ENCODE measurements at regions not wholly inside any gene's neighbourhood (a gene's known extent, or its start where the extent isn't known, plus 50 kb on each side); places are given as distances from the start of the nearest gene placed in this dataset.
A peak's percentile ranks its signal among the peaks of the same experiment; 100 is the strongest.
"Not testable (repeated sequence)": the region's sequence is repeated elsewhere in the genome, so short reads cannot be mapped to it uniquely, and the experiment has no call there.

DNA sequence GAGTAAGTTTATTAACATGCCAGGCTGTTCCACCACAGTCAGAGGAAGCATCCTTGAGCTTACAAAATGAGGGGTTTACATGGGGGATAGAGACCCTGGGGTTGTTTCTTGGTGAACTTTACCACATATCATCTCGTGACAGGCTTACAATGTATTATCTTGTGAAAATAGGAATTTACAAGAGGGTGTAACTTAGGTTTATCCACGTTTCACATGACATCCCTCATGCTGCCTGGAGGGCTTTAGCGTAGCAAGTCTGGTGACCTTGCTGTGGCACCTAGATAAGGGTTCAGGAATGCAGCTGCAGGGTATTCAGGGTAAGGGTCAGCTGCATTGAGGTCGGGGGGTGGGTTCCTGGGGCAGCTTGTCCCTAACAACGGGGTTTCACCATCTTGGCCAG, 154.6 kb upstream of the ARG1 start:
- Mint-ChIP-seq H3K27me3 (ENCODE audit: insufficient read depth) (no peaks in the 10 kb centered on the region), H3K4me1 (ENCODE audit: low read depth) (peaks cover 41% of the 10 kb centered on the region), H3K27ac (no peak overlapping the region), H3K36me3 (ENCODE audit: low read depth) (peaks cover 19% of the 10 kb centered on the region), H3K4me3 (no peak overlapping the region), H3K9me3 (peaks cover 6% of the 10 kb centered on the region)
- no peak for DNase-seq (ENCODE audit: low spot score)
- intact Hi-C loops (cut with micrococcal nuclease): loop anchor here (2.0 kb wide), 1 partner anchor 32 kb away; no protein-coding TSS in a partner anchor

DNA sequence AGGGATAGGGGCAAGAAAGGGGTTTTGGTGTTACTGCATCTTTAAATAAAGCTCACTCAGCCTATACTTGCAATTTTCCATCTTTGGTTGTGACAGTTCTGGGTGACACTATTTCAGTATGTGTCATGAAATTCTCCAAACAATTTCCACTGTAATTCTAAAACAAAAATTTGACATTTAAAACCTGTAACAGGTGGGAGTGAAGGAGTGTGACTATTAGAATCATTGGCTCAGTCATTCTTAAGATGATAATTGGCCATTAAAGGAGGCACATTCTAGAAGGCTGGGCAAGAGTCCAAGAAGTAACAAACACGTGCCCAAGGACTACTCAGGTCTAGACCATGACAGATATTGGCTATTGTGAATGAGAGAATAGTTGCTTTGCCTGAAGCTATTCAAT, 153.3 kb upstream of the ARG1 start:
- DNase-seq (ENCODE audit: low spot score): no peak
- Mint-ChIP-seq H3K4me1 (ENCODE audit: low read depth) (peaks cover 41% of the 10 kb centered on the region), H3K36me3 (ENCODE audit: low read depth) (peaks cover 19% of the 10 kb centered on the region), H3K27ac (peak overlapping the region; percentile 94), H3K27me3 (ENCODE audit: insufficient read depth) (no peaks in the 10 kb centered on the region), H3K9me3 (peaks cover 6% of the 10 kb centered on the region), H3K4me3 (peak overlapping the region; percentile 16)
- intact Hi-C loops (cut with micrococcal nuclease): loop anchor here (1.0 to 2.0 kb wide), 3 partner anchors 18 to 149 kb away; no protein-coding TSS in a partner anchor

DNA sequence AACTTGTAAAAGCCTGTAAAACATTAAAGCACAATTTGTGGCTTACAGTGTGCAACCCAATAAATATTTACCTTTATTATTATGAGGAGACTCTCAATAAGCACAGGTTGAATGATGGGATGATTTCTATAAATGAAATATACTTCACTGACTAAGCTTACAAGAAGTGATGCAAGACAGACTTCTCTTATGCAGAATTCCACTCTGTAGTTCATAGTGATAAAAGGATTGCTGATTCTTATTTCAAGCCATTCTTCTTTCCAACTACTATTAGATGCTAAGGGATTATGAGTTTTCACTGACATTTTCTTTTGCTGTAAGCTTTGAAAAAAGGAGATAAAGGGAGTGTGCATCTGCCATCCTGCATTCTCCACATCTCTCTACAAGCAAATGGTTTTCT, 149.0 kb upstream of the ARG1 start:
- intact Hi-C loops (cut with micrococcal nuclease): no loop called here
- DNase-seq (ENCODE audit: low spot score): no peak
- H3K4me3 Mint-ChIP-seq: no peak overlapping the region
- peaks cover 36% of the 10 kb centered on the region for H3K4me1 Mint-ChIP-seq (ENCODE audit: low read depth)
- peaks cover 26% of the 10 kb centered on the region for H3K36me3 Mint-ChIP-seq (ENCODE audit: low read depth)
- peaks cover 6% of the 10 kb centered on the region for H3K9me3 Mint-ChIP-seq
- no peaks in the 10 kb centered on the region for H3K27me3 Mint-ChIP-seq (ENCODE audit: insufficient read depth)
- H3K27ac Mint-ChIP-seq: no peak overlapping the region

DNA sequence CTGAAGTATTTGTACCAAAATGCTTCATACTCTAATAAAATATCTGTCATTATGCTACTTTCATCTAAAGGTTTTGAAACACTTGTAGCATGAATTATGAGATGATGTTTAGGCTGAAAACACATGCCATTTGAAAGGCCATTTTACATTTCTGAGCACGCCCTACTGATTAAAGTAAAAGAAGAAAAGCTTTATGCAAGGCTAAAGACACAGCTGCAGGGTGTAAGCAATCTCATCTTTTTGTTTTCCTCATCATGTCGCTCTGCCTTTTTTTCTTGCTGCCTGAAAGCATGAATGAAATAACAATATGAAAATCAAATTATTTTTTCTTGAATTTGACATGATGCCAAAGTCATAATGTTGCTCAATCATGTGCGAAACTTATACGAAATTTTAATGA, 148.6 kb upstream of the ARG1 start:
- H3K27me3 Mint-ChIP-seq (ENCODE audit: insufficient read depth): no peaks in the 10 kb centered on the region
- peaks cover 23% of the 10 kb centered on the region for H3K36me3 Mint-ChIP-seq (ENCODE audit: low read depth)
- H3K9me3 Mint-ChIP-seq: peaks cover 4% of the 10 kb centered on the region
- no peak overlapping the region for H3K4me3 Mint-ChIP-seq
- no peak overlapping the region for H3K27ac Mint-ChIP-seq
- intact Hi-C loops (cut with micrococcal nuclease): no loop called here
- H3K4me1 Mint-ChIP-seq (ENCODE audit: low read depth): peaks cover 31% of the 10 kb centered on the region
- DNase-seq (ENCODE audit: low spot score): no peak

DNA sequence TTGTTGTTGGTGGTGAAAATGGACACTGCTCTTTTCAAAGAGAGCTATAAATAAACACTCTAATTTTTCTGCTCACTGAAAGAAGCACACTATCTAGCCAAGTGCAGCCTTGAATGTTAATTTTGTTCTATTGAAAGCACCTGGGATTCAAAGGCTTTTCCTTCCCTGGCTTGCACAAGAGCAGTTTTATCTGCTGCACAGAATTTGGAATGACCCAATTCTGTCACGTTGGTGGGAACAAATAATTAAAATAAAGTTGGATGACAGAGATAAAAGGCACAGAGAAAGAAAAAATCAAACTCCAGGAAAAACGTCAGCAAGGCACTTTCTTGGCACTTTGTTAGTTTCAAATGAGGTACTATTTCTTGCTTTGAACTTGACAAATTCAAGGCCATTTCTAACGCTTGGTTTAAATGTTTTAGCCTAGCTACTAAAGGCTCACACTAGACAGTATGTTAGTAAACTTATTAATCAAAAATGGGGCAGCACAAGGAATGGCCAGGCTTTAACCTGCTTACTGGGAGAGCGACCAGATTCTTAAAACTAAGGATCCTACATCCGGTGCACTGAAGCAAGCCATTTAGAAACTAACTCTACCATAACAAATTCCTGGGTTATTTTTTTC, 145.5 kb upstream of the ARG1 start:
- Mint-ChIP-seq H3K27ac (no peak overlapping the region), H3K27me3 (ENCODE audit: insufficient read depth) (no peaks in the 10 kb centered on the region), H3K4me1 (ENCODE audit: low read depth) (peaks cover 15% of the 10 kb centered on the region), H3K4me3 (no peak overlapping the region), H3K36me3 (ENCODE audit: low read depth) (peaks cover 10% of the 10 kb centered on the region), H3K9me3 (no peaks in the 10 kb centered on the region)
- intact Hi-C loops (cut with micrococcal nuclease): no loop called here
- DNase-seq (ENCODE audit: low spot score): no peak

DNA sequence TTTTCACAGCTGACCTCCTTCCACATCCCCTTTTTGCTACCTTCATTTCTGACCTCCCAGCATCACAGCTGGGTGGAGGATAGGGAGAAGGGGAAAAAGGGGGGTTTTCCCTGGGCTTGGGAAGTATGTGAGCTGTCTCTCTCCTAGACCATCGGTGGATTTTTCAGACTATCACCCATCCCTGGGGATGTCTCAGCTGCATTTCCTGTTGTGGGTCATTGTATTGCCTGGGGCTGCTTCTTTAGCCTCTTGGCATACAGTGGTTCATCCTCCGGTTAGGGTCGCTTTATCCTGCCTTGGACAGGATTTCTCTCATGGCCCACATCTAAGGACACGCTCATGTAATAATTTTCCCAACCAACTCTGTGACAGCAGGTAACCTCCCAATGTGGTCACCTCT, 142.5 kb upstream of the ARG1 start:
- Mint-ChIP-seq H3K4me1 (ENCODE audit: low read depth) (peaks cover 17% of the 10 kb centered on the region), H3K27ac (no peak overlapping the region), H3K4me3 (no peak overlapping the region), H3K36me3 (ENCODE audit: low read depth) (peaks cover 25% of the 10 kb centered on the region), H3K27me3 (ENCODE audit: insufficient read depth) (no peaks in the 10 kb centered on the region), H3K9me3 (peaks cover 8% of the 10 kb centered on the region)
- intact Hi-C loops (cut with micrococcal nuclease): no loop called here
- DNase-seq (ENCODE audit: low spot score): no peak

DNA sequence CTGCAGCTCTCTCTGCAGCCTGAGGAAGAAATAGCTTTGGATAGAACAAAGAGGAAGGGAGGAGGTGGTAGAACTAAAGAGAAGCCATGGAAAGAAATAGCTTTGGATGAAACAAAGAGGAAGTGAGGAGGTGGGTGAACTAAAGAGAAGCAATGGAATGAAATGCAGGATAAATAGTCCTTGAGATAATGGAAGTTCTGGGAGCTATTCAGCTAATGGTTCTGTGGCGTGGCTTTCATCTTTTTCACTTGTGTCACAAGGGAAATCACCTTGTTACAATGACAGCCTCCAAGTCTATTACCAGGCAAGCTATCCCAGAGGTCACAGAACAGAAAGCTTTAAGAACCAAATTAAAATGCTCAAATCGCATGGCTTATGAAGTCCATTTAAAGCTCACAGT, 141.3 kb upstream of the ARG1 start:
- H3K27me3 Mint-ChIP-seq (ENCODE audit: insufficient read depth): no peaks in the 10 kb centered on the region
- no peak overlapping the region for H3K4me3 Mint-ChIP-seq
- H3K9me3 Mint-ChIP-seq: peaks cover 20% of the 10 kb centered on the region
- intact Hi-C loops (cut with micrococcal nuclease): no loop called here
- peaks cover 17% of the 10 kb centered on the region for H3K4me1 Mint-ChIP-seq (ENCODE audit: low read depth)
- peaks cover 35% of the 10 kb centered on the region for H3K36me3 Mint-ChIP-seq (ENCODE audit: low read depth)
- no peak for DNase-seq (ENCODE audit: low spot score)
- no peak overlapping the region for H3K27ac Mint-ChIP-seq

DNA sequence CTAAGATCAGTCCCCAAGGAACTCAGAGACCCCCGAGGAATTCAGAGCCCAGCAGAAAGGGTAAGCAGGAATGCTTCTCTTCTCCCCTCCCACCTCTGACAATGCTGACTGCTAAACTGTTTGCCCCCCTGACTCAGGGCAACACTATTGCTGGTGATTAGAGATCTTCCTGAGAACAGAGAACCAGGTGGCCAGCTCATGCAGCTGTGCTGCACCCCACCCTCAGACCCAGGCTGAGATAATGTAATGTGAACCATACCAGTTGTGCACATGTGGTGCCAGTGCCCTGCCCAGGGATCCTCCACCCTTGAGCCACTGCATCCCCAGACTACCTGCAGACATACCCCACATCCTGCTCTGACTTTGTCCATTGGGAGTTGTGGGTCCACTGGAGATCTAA, 139.1 kb upstream of the ARG1 start:
- Mint-ChIP-seq H3K4me3 (no peak overlapping the region), H3K9me3 (peaks cover 40% of the 10 kb centered on the region), H3K27me3 (ENCODE audit: insufficient read depth) (no peaks in the 10 kb centered on the region), H3K36me3 (ENCODE audit: low read depth) (peaks cover 52% of the 10 kb centered on the region), H3K27ac (no peak overlapping the region), H3K4me1 (ENCODE audit: low read depth) (peaks cover 35% of the 10 kb centered on the region)
- intact Hi-C loops (cut with micrococcal nuclease): no loop called here
- DNase-seq (ENCODE audit: low spot score): no peak

DNA sequence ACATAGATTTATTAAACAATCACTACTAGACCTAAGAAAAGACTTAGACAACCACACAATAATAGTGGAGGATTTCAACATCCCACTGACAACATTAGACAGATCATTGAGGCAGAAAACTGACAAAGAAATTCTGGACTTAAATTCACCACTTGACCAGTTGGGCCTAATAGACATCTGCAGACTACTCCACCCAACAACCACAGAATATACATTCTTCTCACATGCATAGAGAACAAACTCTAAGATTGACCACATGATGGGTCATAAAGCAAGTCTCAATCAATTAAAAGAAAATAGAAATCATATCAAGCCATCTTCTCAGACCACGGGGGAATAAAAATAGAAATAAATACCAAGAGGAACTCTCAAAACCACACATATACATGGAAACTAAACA, 136.7 kb upstream of the ARG1 start:
- Mint-ChIP-seq H3K27ac (peak overlapping the region; percentile 37), H3K4me3 (no peak overlapping the region), H3K9me3 (peaks cover 45% of the 10 kb centered on the region), H3K36me3 (ENCODE audit: low read depth) (peaks cover 68% of the 10 kb centered on the region), H3K4me1 (ENCODE audit: low read depth) (peaks cover 46% of the 10 kb centered on the region), H3K27me3 (ENCODE audit: insufficient read depth) (no peaks in the 10 kb centered on the region)
- intact Hi-C loops (cut with micrococcal nuclease): no loop called here
- no peak for DNase-seq (ENCODE audit: low spot score)

DNA sequence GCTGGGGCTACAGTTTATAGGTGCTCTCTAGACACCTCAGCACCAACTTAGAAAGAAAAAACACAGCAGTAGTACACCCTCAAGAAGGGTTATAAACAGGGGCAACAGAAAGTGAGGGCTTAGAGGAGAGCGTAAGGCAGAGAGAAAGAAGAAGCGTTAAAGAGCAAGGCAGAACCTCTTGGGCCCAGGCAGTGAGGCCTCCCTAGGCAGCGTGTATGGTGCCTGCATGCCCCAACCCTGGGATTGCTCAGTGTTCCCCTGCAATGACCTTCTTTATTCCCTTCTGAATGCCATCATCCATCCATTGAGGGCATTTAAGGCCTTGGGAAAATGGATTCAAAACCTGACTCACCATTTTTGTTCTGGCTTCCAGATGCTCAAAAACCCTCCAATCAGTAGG, 130.0 kb upstream of the ARG1 start:
- Mint-ChIP-seq H3K27ac (peak overlapping the region; percentile 95), H3K9me3 (peaks cover 16% of the 10 kb centered on the region), H3K36me3 (ENCODE audit: low read depth) (peaks cover 36% of the 10 kb centered on the region), H3K4me1 (ENCODE audit: low read depth) (peaks cover 63% of the 10 kb centered on the region), H3K4me3 (peak overlapping the region; percentile 91), H3K27me3 (ENCODE audit: insufficient read depth) (no peaks in the 10 kb centered on the region)
- intact Hi-C loops (cut with micrococcal nuclease): loop anchor here (5.0 to 10.0 kb wide), 2 partner anchors 184 to 378 kb away; partner anchors contain the start of genes EPB41L2 and MED23
- DNase-seq (ENCODE audit: low spot score): no peak

DNA sequence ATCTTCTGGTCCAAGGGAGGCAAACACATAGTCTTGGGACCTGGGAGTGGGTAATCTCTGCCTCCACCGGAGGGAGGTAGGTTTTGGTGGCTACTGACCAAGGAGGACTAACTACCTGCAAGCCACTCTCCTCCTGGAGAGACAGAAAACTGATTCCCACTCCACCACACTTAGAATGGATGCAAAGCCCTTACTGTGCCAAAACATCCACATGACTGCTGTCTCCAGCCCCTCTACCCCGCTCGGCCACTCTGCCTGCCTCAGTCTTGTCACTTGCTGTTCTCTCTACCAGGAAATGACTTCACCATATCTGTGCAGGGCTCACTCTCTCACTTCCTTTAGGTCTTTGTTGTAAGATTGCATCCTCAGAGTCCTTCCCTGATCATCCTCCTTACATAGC, 129.5 kb upstream of the ARG1 start:
- Mint-ChIP-seq H3K9me3 (peaks cover 12% of the 10 kb centered on the region), H3K36me3 (ENCODE audit: low read depth) (peaks cover 33% of the 10 kb centered on the region), H3K4me3 (peak overlapping the region; percentile 91), H3K27ac (peak overlapping the region; percentile 95), H3K27me3 (ENCODE audit: insufficient read depth) (no peaks in the 10 kb centered on the region), H3K4me1 (ENCODE audit: low read depth) (peaks cover 60% of the 10 kb centered on the region)
- DNase-seq (ENCODE audit: low spot score): peak; percentile 24
- intact Hi-C loops (cut with micrococcal nuclease): loop anchor here (5.0 to 10.0 kb wide), 2 partner anchors 184 to 379 kb away; partner anchors contain the start of genes EPB41L2 and MED23

DNA sequence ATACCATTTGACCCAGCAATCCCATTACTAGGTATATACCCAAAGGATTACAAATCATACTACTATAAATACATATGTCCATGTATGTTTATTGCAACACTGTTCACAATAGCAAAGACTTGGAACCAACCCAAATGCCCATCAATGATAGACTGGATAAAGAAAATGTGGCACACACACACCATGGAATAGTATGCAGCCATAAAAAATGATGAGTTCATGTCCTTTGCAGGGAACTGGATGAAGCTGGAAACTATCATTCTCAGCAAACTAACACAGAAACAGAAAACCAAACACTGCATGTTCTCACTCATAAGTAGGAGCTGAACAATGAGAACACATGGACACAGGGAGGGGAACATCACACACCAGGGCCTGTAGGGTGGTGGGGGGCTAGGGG, 127.7 kb upstream of the ARG1 start:
- Mint-ChIP-seq H3K36me3 (ENCODE audit: low read depth) (peaks cover 14% of the 10 kb centered on the region), H3K4me1 (ENCODE audit: low read depth) (peaks cover 58% of the 10 kb centered on the region)
- not testable (repeated sequence) for H3K9me3 Mint-ChIP-seq; H3K27me3 Mint-ChIP-seq (ENCODE audit: insufficient read depth); DNase-seq (ENCODE audit: low spot score); H3K4me3 Mint-ChIP-seq; H3K27ac Mint-ChIP-seq
- intact Hi-C loops (cut with micrococcal nuclease): loop anchor here (10.0 kb wide), 1 partner anchor 381 kb away; the partner anchor contains the start of gene EPB41L2

DNA sequence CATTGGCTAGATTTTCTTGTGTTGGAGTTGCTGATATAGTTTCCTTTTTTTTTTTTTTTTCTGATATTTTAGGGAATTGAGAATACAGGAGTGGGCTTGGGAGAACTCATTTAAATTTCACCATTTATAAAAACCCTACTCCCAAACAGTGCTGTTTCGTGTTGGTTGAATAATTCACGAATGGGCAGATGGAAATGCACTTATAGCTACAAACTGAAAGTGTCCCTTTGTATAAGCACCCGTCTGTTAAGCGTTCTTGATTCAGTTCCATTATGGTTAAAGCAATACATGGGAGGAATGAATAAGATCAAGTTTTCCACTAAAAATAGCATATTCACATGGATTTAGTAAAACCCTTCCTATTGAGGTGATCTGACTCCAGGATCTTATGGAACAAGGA, 122.2 kb upstream of the ARG1 start:
- DNase-seq (ENCODE audit: low spot score): no peak
- intact Hi-C loops (cut with micrococcal nuclease): loop anchor here (2.0 to 5.0 kb wide), 3 partner anchors 32 to 81 kb away; no protein-coding TSS in a partner anchor
- Mint-ChIP-seq H3K27ac (peak overlapping the region; percentile 87), H3K27me3 (ENCODE audit: insufficient read depth) (no peaks in the 10 kb centered on the region), H3K4me1 (ENCODE audit: low read depth) (peaks cover 46% of the 10 kb centered on the region), H3K4me3 (peak overlapping the region; percentile 28), H3K9me3 (peaks cover 18% of the 10 kb centered on the region), H3K36me3 (ENCODE audit: low read depth) (peaks cover 10% of the 10 kb centered on the region)
